HEK293 (cell line): ENCODE measurements at regions not wholly inside any gene's neighbourhood (a gene's known extent, or its start where the extent isn't known, plus 50 kb on each side); places are given as distances from the start of the nearest gene placed in this dataset.

Experiments
- CTCF ChIA-PET: fragments of 350-600 bp; formaldehyde crosslinking; extraction: SDS; loops from one replicate; lab custom pipeline; 2021; ENCODE audit warnings: antibody characterized with exemption; lab: Yijun Ruan, JAX
- POLR2A ChIA-PET: fragments of 300-600 bp; formaldehyde crosslinking; extraction: SDS; loops from one replicate; lab custom pipeline; 2020; ENCODE audit warnings: antibody characterized with exemption, inconsistent platforms; lab: Yijun Ruan, JAX
- H3K27ac ChIP-seq: fragments of 200-500 bp; sonication (Bioruptor generic); 2 replicates; pipeline ENCODE4 v1.5.1; 2014; ENCODE audit warnings: low read depth, low read length, control low read depth, inconsistent platforms; ENCODE audit errors: extremely low read depth
- H3K36me3 ChIP-seq, 2 experiments: fragments of 200-500 bp in 1 of 2; sonication (Bioruptor generic) in 1 of 2; 1 replicate in 1 of 2; 2 replicates in 1 of 2; pipeline ENCODE4 v1.5.1; 2014 to 2017; ENCODE audit warnings: inconsistent platforms in 2 of 2, low read length in 2 of 2; ENCODE audit not compliant: control insufficient read depth in 2 of 2, insufficient read depth in 1 of 2
- H3K4me1 ChIP-seq: fragments of 200-500 bp; sonication (Bioruptor generic); 2 replicates; pipeline ENCODE4 v1.5.1; 2014; ENCODE audit warnings: mild to moderate bottlenecking, low read length, inconsistent platforms; ENCODE audit not compliant: control insufficient read depth, insufficient read depth
- H3K4me3 ChIP-seq: 2 replicates; pipeline ENCODE4 v1.5.1; 2011; ENCODE audit warnings: low read depth, mild to moderate bottlenecking, control low read depth, low read length, moderate library complexity
- H3K9me3 ChIP-seq: fragments of 200-500 bp; sonication (Bioruptor generic); 2 replicates; pipeline ENCODE4 v1.5.1; 2014; ENCODE audit warnings: low read depth, low read length, inconsistent platforms; ENCODE audit not compliant: control insufficient read depth, insufficient read depth
- ELK4 ChIP-seq: IDR thresholded peaks from 2 replicates; pipeline ENCODE4 v1.6.1; 2011; ENCODE audit warnings: mild to moderate bottlenecking, low read depth, low read length, borderline replicate concordance
- HOXA7 ChIP-seq: sonication (generic); formaldehyde crosslinking; IDR thresholded peaks from 2 replicates; pipeline ENCODE4 v1.8.1; 2022; ENCODE audit warnings: missing genetic modification reagents, borderline replicate concordance
- HOXC10 ChIP-seq: sonication (generic); formaldehyde crosslinking; IDR thresholded peaks from 2 replicates; pipeline ENCODE4 v1.8.1; 2023; ENCODE audit warnings: mild to moderate bottlenecking, missing genetic modification reagents
- KLF16 ChIP-seq: fragments of 450-650 bp; formaldehyde crosslinking; IDR thresholded peaks from 2 replicates; pipeline ENCODE4 v1.5.1; 2017; ENCODE audit warnings: missing biosample characterization, missing genetic modification characterization
- RBAK ChIP-seq: fragments of 450-650 bp; formaldehyde crosslinking; IDR thresholded peaks from 2 replicates; pipeline ENCODE4 v1.5.1; 2016; ENCODE audit warnings: missing biosample characterization, missing genetic modification characterization
- SP3 ChIP-seq: fragments of 450-650 bp; formaldehyde crosslinking; IDR thresholded peaks from 2 replicates; pipeline ENCODE4 v1.5.1; 2016; ENCODE audit warnings: missing biosample characterization, missing genetic modification characterization
- ZIC2 ChIP-seq: fragments of 450-650 bp; formaldehyde crosslinking; IDR thresholded peaks from 2 replicates; pipeline ENCODE4 v1.5.1; 2016; ENCODE audit warnings: missing biosample characterization, missing genetic modification characterization
- ZNF10 ChIP-seq: fragments of 450-650 bp; formaldehyde crosslinking; IDR thresholded peaks from 2 replicates; pipeline ENCODE4 v1.5.1; 2017; ENCODE audit warnings: missing biosample characterization, missing genetic modification characterization
- ZNF132 ChIP-seq: fragments of 450-650 bp; formaldehyde crosslinking; IDR thresholded peaks from 2 replicates; pipeline ENCODE4 v1.5.1; 2017; ENCODE audit warnings: missing biosample characterization, missing genetic modification characterization, borderline replicate concordance
- ZNF16 ChIP-seq: fragments of 450-650 bp; formaldehyde crosslinking; IDR thresholded peaks from 2 replicates; pipeline ENCODE4 v1.5.1; 2016; ENCODE audit warnings: low read depth, missing biosample characterization, missing genetic modification characterization
- ZNF169 ChIP-seq: fragments of 450-650 bp; formaldehyde crosslinking; IDR thresholded peaks from 2 replicates; pipeline ENCODE4 v1.5.1; 2016; ENCODE audit warnings: missing biosample characterization, missing genetic modification characterization
- ZNF221 ChIP-seq: fragments of 450-650 bp; formaldehyde crosslinking; IDR thresholded peaks from 2 replicates; pipeline ENCODE4 v1.5.1; 2017; ENCODE audit warnings: missing biosample characterization, missing genetic modification characterization, borderline replicate concordance
- ZNF274 ChIP-seq, 2 experiments: fragments of 200-500 bp in 1 of 2; fragments of 450-650 bp in 1 of 2; sonication (Bioruptor generic) in 1 of 2; formaldehyde crosslinking in 1 of 2; IDR thresholded peaks; 2 replicates each; pipeline versions ENCODE4 v1.5.1 to v1.6.1; 2014 to 2016; ENCODE audit warnings: borderline replicate concordance in 1 of 2, inconsistent platforms in 1 of 2, low read length in 1 of 2, missing biosample characterization in 1 of 2, missing genetic modification characterization in 1 of 2
- ZNF335 ChIP-seq: fragments of 450-650 bp; formaldehyde crosslinking; conservative IDR thresholded peaks from 2 replicates; pipeline ENCODE4 v1.5.1; 2016; ENCODE audit warnings: missing biosample characterization, missing genetic modification characterization
- ZNF350 ChIP-seq: fragments of 450-650 bp; formaldehyde crosslinking; IDR thresholded peaks from 2 replicates; pipeline ENCODE4 v1.5.0; 2017; ENCODE audit warnings: missing biosample characterization, mild to moderate bottlenecking, missing genetic modification characterization
- ZNF529 ChIP-seq: fragments of 450-650 bp; formaldehyde crosslinking; IDR thresholded peaks from 2 replicates; pipeline ENCODE4 v1.5.1; 2017; ENCODE audit warnings: missing genetic modification characterization, missing biosample characterization; ENCODE audit not compliant: insufficient replicate concordance
- ZNF664 ChIP-seq: fragments of 450-650 bp; formaldehyde crosslinking; IDR thresholded peaks from 2 replicates; pipeline ENCODE4 v1.5.1; 2016; ENCODE audit warnings: missing biosample characterization, missing genetic modification characterization
- ZNF791 ChIP-seq: fragments of 450-650 bp; formaldehyde crosslinking; IDR thresholded peaks from 2 replicates; pipeline ENCODE4 v1.5.1; 2016; ENCODE audit warnings: missing biosample characterization, missing genetic modification characterization
- ZXDB ChIP-seq: fragments of 450-650 bp; formaldehyde crosslinking; IDR thresholded peaks from 2 replicates; pipeline ENCODE4 v1.5.1; 2016; ENCODE audit warnings: missing biosample characterization, missing genetic modification characterization
- TF ChIP-seq, protein P1 (sequence below): fragments of 450-650 bp; formaldehyde crosslinking; IDR thresholded peaks from 2 replicates; pipeline ENCODE4 v1.5.1; 2016; ENCODE audit warnings: missing biosample characterization, missing genetic modification characterization, borderline replicate concordance
- TF ChIP-seq, protein P2 (sequence below): fragments of 450-650 bp; formaldehyde crosslinking; IDR thresholded peaks from 2 replicates; pipeline ENCODE4 v1.5.1; 2017; ENCODE audit warnings: missing biosample characterization, missing genetic modification characterization
- TF ChIP-seq, protein P3 (sequence below): sonication (generic); formaldehyde crosslinking; IDR thresholded peaks from 2 replicates; pipeline ENCODE4 v1.8.1; 2022; ENCODE audit warnings: mild to moderate bottlenecking, moderate library complexity, missing genetic modification reagents
- TF ChIP-seq, protein P4 (sequence below): fragments of 450-650 bp; formaldehyde crosslinking; IDR thresholded peaks from 2 replicates; pipeline ENCODE4; 2016; ENCODE audit warnings: missing biosample characterization, missing genetic modification characterization

- TF ChIP-seq, protein P1, sequence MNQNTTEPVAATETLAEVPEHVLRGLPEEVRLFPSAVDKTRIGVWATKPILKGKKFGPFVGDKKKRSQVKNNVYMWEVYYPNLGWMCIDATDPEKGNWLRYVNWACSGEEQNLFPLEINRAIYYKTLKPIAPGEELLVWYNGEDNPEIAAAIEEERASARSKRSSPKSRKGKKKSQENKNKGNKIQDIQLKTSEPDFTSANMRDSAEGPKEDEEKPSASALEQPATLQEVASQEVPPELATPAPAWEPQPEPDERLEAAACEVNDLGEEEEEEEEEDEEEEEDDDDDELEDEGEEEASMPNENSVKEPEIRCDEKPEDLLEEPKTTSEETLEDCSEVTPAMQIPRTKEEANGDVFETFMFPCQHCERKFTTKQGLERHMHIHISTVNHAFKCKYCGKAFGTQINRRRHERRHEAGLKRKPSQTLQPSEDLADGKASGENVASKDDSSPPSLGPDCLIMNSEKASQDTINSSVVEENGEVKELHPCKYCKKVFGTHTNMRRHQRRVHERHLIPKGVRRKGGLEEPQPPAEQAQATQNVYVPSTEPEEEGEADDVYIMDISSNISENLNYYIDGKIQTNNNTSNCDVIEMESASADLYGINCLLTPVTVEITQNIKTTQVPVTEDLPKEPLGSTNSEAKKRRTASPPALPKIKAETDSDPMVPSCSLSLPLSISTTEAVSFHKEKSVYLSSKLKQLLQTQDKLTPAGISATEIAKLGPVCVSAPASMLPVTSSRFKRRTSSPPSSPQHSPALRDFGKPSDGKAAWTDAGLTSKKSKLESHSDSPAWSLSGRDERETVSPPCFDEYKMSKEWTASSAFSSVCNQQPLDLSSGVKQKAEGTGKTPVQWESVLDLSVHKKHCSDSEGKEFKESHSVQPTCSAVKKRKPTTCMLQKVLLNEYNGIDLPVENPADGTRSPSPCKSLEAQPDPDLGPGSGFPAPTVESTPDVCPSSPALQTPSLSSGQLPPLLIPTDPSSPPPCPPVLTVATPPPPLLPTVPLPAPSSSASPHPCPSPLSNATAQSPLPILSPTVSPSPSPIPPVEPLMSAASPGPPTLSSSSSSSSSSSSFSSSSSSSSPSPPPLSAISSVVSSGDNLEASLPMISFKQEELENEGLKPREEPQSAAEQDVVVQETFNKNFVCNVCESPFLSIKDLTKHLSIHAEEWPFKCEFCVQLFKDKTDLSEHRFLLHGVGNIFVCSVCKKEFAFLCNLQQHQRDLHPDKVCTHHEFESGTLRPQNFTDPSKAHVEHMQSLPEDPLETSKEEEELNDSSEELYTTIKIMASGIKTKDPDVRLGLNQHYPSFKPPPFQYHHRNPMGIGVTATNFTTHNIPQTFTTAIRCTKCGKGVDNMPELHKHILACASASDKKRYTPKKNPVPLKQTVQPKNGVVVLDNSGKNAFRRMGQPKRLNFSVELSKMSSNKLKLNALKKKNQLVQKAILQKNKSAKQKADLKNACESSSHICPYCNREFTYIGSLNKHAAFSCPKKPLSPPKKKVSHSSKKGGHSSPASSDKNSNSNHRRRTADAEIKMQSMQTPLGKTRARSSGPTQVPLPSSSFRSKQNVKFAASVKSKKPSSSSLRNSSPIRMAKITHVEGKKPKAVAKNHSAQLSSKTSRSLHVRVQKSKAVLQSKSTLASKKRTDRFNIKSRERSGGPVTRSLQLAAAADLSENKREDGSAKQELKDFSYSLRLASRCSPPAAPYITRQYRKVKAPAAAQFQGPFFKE (tag by site-specific recombination): no peak
- no peak for TF ChIP-seq ZIC2 (tag by site-specific recombination)
- TF ChIP-seq ZNF335 (tag by site-specific recombination): no peak
- TF ChIP-seq RBAK (tag by site-specific recombination): no peak
- TF ChIP-seq SP3: no peak
- no peak for TF ChIP-seq ZNF221
- TF ChIP-seq ZNF791 (tag by site-specific recombination): no peak
- TF ChIP-seq HOXC10 (CRISPR knock-in tag): no peak
- TF ChIP-seq ZNF10 (tag by site-specific recombination): no peak
- TF ChIP-seq ZXDB (tag by site-specific recombination): no peak
- no peak for TF ChIP-seq ZNF169 (tag by site-specific recombination)
- TF ChIP-seq, protein P2, sequence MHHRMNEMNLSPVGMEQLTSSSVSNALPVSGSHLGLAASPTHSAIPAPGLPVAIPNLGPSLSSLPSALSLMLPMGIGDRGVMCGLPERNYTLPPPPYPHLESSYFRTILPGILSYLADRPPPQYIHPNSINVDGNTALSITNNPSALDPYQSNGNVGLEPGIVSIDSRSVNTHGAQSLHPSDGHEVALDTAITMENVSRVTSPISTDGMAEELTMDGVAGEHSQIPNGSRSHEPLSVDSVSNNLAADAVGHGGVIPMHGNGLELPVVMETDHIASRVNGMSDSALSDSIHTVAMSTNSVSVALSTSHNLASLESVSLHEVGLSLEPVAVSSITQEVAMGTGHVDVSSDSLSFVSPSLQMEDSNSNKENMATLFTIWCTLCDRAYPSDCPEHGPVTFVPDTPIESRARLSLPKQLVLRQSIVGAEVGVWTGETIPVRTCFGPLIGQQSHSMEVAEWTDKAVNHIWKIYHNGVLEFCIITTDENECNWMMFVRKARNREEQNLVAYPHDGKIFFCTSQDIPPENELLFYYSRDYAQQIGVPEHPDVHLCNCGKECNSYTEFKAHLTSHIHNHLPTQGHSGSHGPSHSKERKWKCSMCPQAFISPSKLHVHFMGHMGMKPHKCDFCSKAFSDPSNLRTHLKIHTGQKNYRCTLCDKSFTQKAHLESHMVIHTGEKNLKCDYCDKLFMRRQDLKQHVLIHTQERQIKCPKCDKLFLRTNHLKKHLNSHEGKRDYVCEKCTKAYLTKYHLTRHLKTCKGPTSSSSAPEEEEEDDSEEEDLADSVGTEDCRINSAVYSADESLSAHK (tag by site-specific recombination): no peak
Measured at GRCh38 chr3:80116281-80116680, 348.5 kb upstream of the ROBO1 start (continued).

DNA sequence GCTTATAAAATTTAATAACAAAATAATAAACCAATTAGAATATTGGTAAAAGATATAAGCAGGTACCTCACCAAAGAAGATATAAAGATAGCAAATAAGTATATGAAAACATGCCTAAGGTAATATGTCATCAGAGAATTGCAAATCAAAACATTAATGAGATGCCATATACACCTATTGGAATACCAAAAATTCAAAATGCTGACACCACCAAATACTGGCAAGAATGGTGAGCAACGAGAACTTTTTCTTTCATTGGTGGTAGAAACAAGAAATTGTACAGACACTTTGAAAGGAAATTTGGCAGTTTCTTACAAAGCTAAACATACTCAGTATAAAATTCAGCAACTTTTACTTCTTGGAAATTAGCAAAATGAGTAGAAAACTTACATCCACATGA, 346.9 kb upstream of the ROBO1 start:
- no peak overlapping the region for H3K4me3 ChIP-seq
- ChIA-PET CTCF (no interaction called here), POLR2A (no interaction called here)
- H3K4me1 ChIP-seq: no peaks in the 10 kb centered on the region
- H3K36me3 ChIP-seq: no peaks in the 10 kb centered on the region
- no peaks in the 10 kb centered on the region for H3K9me3 ChIP-seq
- no peak overlapping the region for H3K27ac ChIP-seq
- TF ChIP-seq, protein P3, sequence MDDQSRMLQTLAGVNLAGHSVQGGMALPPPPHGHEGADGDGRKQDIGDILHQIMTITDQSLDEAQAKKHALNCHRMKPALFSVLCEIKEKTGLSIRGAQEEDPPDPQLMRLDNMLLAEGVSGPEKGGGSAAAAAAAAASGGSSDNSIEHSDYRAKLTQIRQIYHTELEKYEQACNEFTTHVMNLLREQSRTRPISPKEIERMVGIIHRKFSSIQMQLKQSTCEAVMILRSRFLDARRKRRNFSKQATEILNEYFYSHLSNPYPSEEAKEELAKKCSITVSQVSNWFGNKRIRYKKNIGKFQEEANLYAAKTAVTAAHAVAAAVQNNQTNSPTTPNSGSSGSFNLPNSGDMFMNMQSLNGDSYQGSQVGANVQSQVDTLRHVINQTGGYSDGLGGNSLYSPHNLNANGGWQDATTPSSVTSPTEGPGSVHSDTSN (CRISPR knock-in tag): no peak
- TF ChIP-seq, protein P4, sequence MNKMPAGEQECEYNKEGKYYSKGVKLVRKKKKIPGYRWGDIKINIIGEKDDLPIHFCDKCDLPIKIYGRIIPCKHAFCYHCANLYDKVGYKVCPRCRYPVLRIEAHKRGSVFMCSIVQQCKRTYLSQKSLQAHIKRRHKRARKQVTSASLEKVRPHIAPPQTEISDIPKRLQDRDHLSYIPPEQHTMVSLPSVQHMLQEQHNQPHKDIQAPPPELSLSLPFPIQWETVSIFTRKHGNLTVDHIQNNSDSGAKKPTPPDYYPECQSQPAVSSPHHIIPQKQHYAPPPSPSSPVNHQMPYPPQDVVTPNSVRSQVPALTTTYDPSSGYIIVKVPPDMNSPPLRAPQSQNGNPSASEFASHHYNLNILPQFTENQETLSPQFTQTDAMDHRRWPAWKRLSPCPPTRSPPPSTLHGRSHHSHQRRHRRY: no peak
- TF ChIP-seq ZNF529 (tag by site-specific recombination) (no peak), HOXA7 (CRISPR knock-in tag) (no peak), ELK4 (no peak), ZNF274 (IDR thresholded peaks at IDR 0.05; ENCODE audit: low read length) (no peak), ZNF274 (tag by site-specific recombination; IDR thresholded peaks at IDR 0.05; ENCODE audit: borderline replicate concordance) (no peak), ZNF664 (tag by site-specific recombination) (no peak), ZNF16 (tag by site-specific recombination) (no peak), ZNF350 (tag by site-specific recombination) (no peak), KLF16 (tag by site-specific recombination) (no peak), ZNF132 (no peak)
- TF ChIP-seq, protein P2 (tag by site-specific recombination): no peak
